Stimulated activated CD4-positive, alpha-beta T cell treated with anti-CD3 and anti-CD28 coated beads, Interleukin-1b, Interleukin-23, amount 100 ng/mL, for 4 hours (primary cell): ENCODE measurements at regions not wholly inside any gene's neighbourhood (a gene's known extent, or its start where the extent isn't known, plus 50 kb on each side); places are given as distances from the start of the nearest gene placed in this dataset.

Experiments
- DNase-seq, 2 donors: peaks; one replicate each; pipeline ENCODE4 v3.0.0-alpha.2; 2020; ENCODE audit warnings: low read depth in 2 of 2

- DNase-seq = no peak
These were observed 293.5 kb downstream of the UTRN start for GRCh38 chr6:144578385-144579350.

DNA sequence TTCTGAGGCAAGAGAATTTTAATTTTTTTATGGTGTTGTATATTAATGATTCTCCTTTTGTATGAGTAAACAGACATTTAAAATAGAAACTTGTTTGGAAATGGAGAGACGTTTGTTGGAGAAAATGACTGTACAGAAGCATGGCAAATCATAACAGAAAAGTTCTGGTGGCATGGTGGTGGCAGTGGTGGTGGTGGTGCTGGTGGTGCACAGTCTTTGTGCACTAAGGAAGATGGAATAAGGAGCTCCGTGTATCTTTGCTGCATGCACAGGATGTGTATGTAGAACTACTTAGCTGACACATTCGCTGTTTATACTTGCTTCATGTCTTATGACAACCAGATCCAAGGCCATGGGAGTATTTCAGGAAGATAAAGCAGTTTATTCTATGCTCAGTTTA, 294.9 kb downstream of the UTRN start:
- no peak for DNase-seq

- no peak for DNase-seq
These were observed 295.6 kb downstream of the UTRN start for GRCh38 chr6:144580771-144581170.

- DNase-seq = no peak
These were observed 296.8 kb downstream of the UTRN start for GRCh38 chr6:144581812-144582537.

DNA sequence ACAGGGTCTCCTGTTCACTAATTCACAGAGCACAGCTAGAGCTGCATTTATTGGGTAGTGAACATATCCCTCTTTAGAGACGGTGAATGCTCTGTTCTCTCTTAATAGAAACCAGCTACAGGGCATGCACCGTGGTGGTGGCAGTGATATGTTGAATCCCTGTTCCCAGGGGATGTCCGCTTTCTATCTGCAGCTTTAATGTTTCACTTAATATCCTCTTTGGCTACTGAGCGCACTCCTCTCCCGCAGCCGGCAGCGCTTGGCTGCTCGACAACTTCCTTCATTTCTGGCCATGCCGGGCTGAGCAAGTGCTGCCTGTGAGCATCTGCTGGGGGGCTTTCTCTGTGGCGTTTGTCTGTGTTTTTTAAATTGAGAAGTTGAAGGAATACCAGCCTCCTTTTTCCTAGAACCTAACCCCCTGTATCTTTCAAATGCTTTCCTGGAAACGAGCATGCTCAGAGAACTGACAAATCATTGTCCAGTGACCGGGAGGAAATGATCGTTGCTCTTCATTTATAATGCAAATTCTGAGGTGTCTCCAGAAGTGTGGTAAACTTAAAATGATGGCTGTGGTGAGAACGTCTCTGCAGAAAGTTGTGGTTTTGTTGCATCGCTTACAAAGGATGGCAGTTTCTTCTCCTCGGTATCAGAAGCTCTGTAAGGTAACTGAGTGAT, 297.9 kb downstream of the UTRN start:
- peak in 1 of 2 donors; percentile 5 for DNase-seq

DNA sequence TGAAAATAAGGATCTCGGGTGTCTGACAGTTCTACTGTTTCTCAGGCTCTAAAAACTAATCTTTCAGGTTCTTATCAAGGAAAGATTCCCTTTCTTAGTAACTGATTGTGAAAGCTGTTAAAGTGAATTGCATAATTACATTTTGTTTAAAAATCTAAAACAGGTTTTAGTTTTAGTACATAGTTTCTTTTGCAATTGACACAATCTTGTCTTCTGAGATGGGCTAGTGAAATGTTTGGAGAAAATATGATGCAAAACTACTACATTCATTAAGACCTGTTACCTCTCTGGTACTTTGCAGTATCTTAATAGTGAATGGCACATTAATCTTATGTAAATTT, 298.4 kb downstream of the UTRN start:
- DNase-seq = no peak

DNA sequence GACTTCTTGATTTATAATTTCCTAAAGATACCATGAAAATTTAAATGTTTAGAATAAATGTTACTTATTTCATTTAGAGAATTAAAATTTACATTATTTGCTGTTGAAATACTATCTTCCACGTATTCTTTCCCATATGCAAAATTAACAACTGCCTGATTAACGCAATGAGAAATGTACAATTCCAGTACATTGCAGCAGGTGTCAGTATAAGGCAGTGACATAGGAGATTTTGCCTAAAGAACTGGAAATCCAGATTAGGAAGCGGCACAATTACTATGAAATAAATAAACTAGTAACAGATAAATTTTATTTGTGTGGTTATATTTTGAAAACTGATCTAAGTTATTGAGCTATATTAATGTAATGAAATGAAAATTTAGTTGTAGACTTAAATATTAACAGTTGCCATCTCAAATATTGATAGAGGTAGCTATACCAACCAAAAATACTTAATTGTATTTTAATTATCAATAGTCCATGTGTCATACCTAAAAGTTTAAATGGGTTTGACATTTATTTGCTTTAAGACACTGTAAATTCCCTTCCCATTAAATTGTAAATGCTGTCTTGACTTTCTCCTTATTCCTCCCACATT, 300.2 kb downstream of the UTRN start:
- DNase-seq = no peak

DNA sequence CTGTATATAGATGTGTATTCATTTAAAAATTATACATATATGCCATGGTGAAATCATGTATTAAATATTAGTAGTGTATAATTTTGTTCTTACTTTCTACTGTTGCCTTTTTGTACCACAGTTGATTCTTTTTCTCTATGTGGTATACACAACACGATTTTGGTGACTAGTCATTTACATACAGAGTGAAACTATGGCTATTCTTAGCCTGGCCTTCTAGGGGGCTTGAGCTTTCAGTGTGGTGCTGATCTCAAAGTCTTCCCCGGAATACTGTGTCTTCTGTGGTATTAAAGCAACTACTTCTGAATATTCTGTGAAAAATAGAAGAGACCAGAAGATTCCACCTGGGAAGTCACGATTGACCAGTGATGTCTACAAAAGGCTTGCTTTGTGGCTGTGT, 301.9 kb downstream of the UTRN start:
- no peak for DNase-seq

DNA sequence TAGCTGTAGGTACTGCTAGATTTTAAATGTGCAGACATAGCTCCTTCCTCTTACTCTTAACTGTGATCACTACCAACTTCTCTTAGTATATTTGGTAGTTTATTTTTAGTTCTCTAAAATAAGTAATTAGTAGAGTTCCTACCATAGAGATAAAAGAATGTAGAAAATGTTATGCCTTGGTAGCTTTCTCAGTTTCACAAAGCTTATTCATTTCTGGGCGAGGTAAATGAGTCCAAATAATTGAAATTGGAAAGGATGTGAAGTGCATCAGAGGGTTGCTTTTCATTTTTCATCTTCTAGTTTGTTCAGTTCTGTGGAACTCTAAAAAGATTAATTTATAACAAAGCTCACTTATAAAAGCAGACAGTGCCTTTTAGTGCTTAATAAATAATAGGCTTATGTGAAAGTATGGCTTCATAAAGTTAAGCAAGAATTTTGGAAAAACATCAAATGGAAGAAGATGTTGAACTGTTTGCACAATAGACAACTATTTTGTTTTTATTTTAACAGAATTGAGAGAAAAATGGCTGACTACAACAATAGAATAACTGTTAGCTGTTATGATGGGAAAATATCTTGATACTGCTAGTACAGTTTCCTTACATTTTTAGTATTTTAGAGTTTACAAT, 303.7 kb downstream of the UTRN start:
- no peak for DNase-seq

GRCh38 chr6:144590532-144590931, 305.4 kb downstream of the UTRN start:
- DNase-seq = no peak

GRCh38 chr6:144593392-144593791, 308.3 kb downstream of the UTRN start:
- DNase-seq = no peak

- no peak for DNase-seq
These were observed 309.4 kb downstream of the UTRN start for GRCh38 chr6:144594585-144594984.

- no peak for DNase-seq
These were observed 310.1 kb downstream of the UTRN start for GRCh38 chr6:144595266-144595665.

DNA sequence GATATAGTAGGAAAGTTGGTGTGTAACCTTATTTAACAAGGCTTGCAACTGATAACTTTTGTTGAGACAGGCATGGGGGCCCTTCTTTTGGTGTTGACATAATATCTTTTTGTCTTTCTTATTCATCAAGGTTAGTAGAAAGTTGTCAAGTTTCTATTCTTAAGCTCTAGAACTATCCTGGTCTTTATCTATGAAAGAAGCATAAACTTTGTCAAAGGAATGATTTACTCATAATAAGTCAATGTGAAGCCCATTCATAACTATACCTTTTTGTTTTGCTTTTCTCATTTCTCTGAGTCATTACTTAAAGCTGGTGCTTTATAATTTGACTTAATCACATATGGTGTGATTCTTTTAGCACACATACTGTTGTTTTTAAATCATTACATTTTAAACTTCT, 312.4 kb downstream of the UTRN start:
- no peak for DNase-seq

- no peak for DNase-seq
These were observed 314.5 kb downstream of the UTRN start for GRCh38 chr6:144599615-144600014.

GRCh38 chr6:144601221-144601620, 316.1 kb downstream of the UTRN start:
- no peak for DNase-seq

- no peak for DNase-seq
These were observed 317.5 kb downstream of the UTRN start for GRCh38 chr6:144602523-144603180.

DNA sequence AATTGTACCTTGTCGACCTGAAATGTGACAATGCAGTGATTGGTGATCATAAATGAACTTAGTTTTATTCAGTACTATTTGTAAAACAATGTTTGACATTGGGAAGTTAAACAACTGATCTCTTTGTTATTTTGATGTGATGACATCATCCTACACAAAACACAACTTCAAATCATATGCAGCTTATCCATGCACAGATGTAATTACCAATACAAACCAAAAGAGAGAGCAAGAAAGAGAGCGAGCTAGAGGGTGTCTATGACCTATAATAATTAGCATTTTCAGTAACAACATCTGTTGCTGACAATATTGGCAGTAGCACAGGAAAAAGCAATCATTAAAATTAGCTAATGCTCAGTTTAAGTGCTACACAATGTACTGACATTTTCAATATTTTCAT, 320.9 kb downstream of the UTRN start:
- DNase-seq = no peak

DNA sequence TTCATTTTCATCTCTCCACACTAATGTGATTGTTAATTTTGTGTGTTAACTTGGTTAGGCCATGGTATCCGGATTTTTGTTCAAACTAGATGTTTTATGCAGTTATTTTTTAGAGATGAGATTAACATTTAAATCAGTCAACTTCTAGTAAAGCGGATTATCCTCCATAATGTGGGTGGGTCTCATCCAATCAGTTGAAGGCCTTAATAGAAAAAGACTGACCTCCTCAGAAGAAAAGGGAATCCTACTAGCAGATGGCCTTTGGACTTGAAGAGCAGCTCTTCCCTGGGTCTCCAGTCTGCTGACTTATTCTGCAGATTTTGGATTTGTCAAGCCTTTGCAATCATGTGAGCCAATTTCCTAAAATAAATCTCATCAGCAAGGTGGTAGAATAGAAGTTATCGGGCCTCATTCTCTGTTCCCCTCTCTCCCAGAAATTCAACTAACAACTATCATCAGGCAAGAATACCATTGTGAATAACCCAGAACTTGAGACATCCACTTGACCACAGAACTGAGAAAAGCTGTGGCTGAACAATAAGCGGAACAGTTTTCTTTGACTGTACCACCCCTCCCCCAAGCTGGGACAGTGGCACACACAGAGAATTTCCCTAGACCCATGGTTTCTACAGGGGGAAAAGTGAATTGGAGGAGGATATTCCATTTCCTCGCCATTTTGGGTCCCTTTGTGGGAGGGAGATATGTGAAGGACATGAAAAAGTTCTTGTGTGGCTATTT, 323.0 kb downstream of the UTRN start:
- DNase-seq = no peak

GRCh38 chr6:144612811-144613210, 327.7 kb downstream of the UTRN start:
- DNase-seq = no peak
